ENCODE measurements at regions not wholly inside any gene's neighbourhood (a gene's known extent, or its start where the extent isn't known, plus 50 kb on each side); places are given as distances from the start of the nearest gene placed in this dataset.

DNA sequence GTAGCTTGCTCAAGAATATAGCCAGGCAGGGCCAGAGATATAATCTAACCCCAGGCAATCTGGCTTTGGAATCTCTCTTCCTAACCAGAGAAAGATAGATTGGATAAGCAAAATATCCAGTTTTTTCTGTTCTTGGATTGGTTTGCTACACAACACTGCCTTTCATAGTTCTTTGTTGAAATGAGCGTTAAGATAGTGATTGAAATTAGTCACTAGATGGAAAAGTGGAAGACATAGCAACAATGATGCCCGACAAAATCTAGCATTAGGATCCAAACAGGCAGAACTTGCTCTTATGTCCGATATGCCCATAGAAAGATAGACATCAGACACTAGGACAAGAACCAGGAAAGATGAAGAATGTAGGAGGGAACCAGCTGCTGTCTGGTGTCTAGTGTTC is 77.3 kb upstream of the COL8A1 start:
- TF ChIP-seq, protein P1, sequence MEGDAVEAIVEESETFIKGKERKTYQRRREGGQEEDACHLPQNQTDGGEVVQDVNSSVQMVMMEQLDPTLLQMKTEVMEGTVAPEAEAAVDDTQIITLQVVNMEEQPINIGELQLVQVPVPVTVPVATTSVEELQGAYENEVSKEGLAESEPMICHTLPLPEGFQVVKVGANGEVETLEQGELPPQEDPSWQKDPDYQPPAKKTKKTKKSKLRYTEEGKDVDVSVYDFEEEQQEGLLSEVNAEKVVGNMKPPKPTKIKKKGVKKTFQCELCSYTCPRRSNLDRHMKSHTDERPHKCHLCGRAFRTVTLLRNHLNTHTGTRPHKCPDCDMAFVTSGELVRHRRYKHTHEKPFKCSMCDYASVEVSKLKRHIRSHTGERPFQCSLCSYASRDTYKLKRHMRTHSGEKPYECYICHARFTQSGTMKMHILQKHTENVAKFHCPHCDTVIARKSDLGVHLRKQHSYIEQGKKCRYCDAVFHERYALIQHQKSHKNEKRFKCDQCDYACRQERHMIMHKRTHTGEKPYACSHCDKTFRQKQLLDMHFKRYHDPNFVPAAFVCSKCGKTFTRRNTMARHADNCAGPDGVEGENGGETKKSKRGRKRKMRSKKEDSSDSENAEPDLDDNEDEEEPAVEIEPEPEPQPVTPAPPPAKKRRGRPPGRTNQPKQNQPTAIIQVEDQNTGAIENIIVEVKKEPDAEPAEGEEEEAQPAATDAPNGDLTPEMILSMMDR (IDR thresholded peaks at IDR 0.05; ENCODE audit: insufficient read depth, low read depth, low read length) = no peak
- no peak for TF ChIP-seq EZH2 (IDR thresholded peaks at IDR 0.05; ENCODE audit: insufficient read depth, low read length)
